Neural cell (in vitro differentiated cells): ENCODE measurements at regions not wholly inside any gene's neighbourhood (a gene's known extent, or its start where the extent isn't known, plus 50 kb on each side); places are given as distances from the start of the nearest gene placed in this dataset.

Experiments used
- H2AFZ ChIP-seq: fragments of 200-600, 300-800 bp; sonication (generic), shearing (Covaris generic); 2 replicates; pipeline ENCODE4 v1.6.0; 2014; ENCODE audit warnings: low read depth, mild to moderate bottlenecking, antibody characterized with exemption, low read length, moderate library complexity
- H3F3A ChIP-seq: fragments of 200-600 bp; shearing (Covaris generic); 2 replicates; pipeline ENCODE4 v1.6.1; 2016; ENCODE audit warnings: mild to moderate bottlenecking, moderate library complexity, mixed read lengths, antibody characterized with exemption, low read length; ENCODE audit not compliant: insufficient read depth, poor library complexity, severe bottlenecking
- H3K27ac ChIP-seq: fragments of 200-600, 300-800 bp; sonication (generic), shearing (Covaris generic); 2 replicates; pipeline ENCODE4 v1.5.1; 2014; ENCODE audit warnings: mild to moderate bottlenecking, low read length, moderate library complexity
- H3K27me3 ChIP-seq: fragments of 300-800, 200-600 bp; sonication (generic), shearing (Covaris generic); 2 replicates; pipeline ENCODE4 v1.6.0; 2014; ENCODE audit warnings: mild to moderate bottlenecking, low read depth, low read length, moderate library complexity; ENCODE audit not compliant: insufficient read depth
- H3K36me3 ChIP-seq: fragments of 300-800, 200-600 bp; sonication (generic), shearing (Covaris generic); 2 replicates; pipeline ENCODE4 v1.5.1; 2014; ENCODE audit warnings: mild to moderate bottlenecking, antibody characterized with exemption, low read length, moderate library complexity; ENCODE audit not compliant: insufficient read depth
- H3K4me2 ChIP-seq: fragments of 300-800, 200-600 bp; sonication (generic), shearing (Covaris generic); 2 replicates; pipeline ENCODE4 v1.6.0; 2014; ENCODE audit warnings: mild to moderate bottlenecking, low read length
- H3K4me3 ChIP-seq: fragments of 300-800, 200-600 bp; sonication (generic), shearing (Covaris generic); 2 replicates; pipeline ENCODE4 v1.5.1; 2014; ENCODE audit warnings: mild to moderate bottlenecking, low read length, moderate library complexity
- H3K79me2 ChIP-seq: fragments of 200-600 bp; shearing (Covaris generic); replicated peaks from 2 replicates; pipeline ENCODE4 v1.6.0; 2014; ENCODE audit warnings: mild to moderate bottlenecking, low read length, moderate library complexity; ENCODE audit not compliant: insufficient read depth
- H3K9ac ChIP-seq: fragments of 300-800, 200-600 bp; sonication (generic), shearing (Covaris generic); 2 replicates; pipeline ENCODE4 v1.6.1; 2016; ENCODE audit warnings: mild to moderate bottlenecking, low read length, mixed read lengths
- H3K9me2 ChIP-seq: fragments of 200-600 bp; shearing (Covaris generic); 2 replicates; pipeline ENCODE4 v1.6.1; 2016; ENCODE audit warnings: mild to moderate bottlenecking, low read length, mixed read lengths; ENCODE audit not compliant: insufficient read depth
- H3K9me3 ChIP-seq: fragments of 200-600, 300-800 bp; sonication (generic), shearing (Covaris generic); 2 replicates; pipeline ENCODE4 v1.6.1; 2016; ENCODE audit warnings: mild to moderate bottlenecking, mixed run types, low read length, moderate library complexity, mixed read lengths
- H4K20me1 ChIP-seq: fragments of 200-600 bp; shearing (Covaris generic); 2 replicates; pipeline ENCODE4 v1.6.1; 2016; ENCODE audit warnings: mild to moderate bottlenecking, mixed run types; ENCODE audit not compliant: insufficient read depth
- EP300 ChIP-seq: fragments of 450-650 bp; conservative IDR thresholded peaks from 2 replicates; pipeline ENCODE4 v1.6.1; 2014; ENCODE audit warnings: antibody characterized with exemption, mild to moderate bottlenecking, moderate library complexity; ENCODE audit not compliant: poor library complexity, severe bottlenecking
- EZH2 ChIP-seq: fragments of 200-600, 300-800 bp; shearing (Covaris generic), sonication (generic); IDR thresholded peaks from 2 replicates; pipeline ENCODE4 v1.6.1; 2014; ENCODE audit warnings: antibody characterized with exemption, low read length, borderline replicate concordance, mild to moderate bottlenecking; ENCODE audit not compliant: insufficient read depth, poor library complexity, severe bottlenecking
- MXI1 ChIP-seq: fragments of 450-650 bp; conservative IDR thresholded peaks from 2 replicates; pipeline ENCODE4 v1.6.1; 2014; ENCODE audit warnings: antibody characterized with exemption, mild to moderate bottlenecking; ENCODE audit not compliant: poor library complexity, severe bottlenecking
- POLR2AphosphoS5 ChIP-seq: IDR thresholded peaks from 2 replicates; pipeline ENCODE4 v1.6.1; 2012
- RAD21 ChIP-seq: fragments of 450-650 bp; conservative IDR thresholded peaks from 2 replicates; pipeline ENCODE4 v1.6.1; 2014; ENCODE audit warnings: antibody characterized with exemption, mild to moderate bottlenecking, moderate library complexity
- SMC3 ChIP-seq: fragments of 450-650 bp; conservative IDR thresholded peaks from 2 replicates; pipeline ENCODE4 v1.6.1; 2014; ENCODE audit warnings: antibody characterized with exemption, mild to moderate bottlenecking, moderate library complexity; ENCODE audit not compliant: poor library complexity
- TAF1 ChIP-seq: IDR thresholded peaks from 2 replicates; pipeline ENCODE4 v1.6.1; 2012; ENCODE audit warnings: low read depth
- TF ChIP-seq, protein P1 (sequence below): fragments of 450-650 bp; IDR thresholded peaks from 2 replicates; pipeline ENCODE4 v1.5.1; 2014; ENCODE audit warnings: antibody characterized with exemption, mild to moderate bottlenecking, moderate library complexity; ENCODE audit not compliant: poor library complexity, severe bottlenecking
- TF ChIP-seq, protein P2 (sequence below): IDR thresholded peaks from 2 replicates; pipeline ENCODE4 v1.6.1; 2012; ENCODE audit warnings: borderline replicate concordance

DNA sequence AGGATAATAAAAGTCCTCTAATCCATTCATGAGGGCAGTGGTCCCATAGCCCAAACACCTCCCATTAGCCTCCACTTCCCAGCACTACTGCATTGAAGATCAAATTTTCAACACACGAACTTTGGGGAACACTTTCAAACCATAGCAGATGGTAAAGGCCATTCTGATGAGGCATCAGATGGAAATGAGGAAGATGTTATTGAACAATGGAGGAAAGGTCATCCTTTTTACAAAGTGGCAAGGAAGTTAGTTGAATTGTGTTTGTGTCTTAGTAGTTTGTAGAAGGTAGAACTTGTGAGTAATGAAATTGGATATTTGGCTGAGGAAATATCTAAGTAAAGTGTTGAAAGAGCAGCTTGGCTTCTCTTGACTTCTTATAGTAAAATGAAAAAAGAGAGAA, 93.3 kb upstream of the NLRP1 start:
- H3K9me3 ChIP-seq: no peaks in the 10 kb centered on the region
- no peak overlapping the region for H3K4me2 ChIP-seq
- no peak overlapping the region for H3K9ac ChIP-seq
- no peak overlapping the region for H2AFZ ChIP-seq
- no peak overlapping the region for H3K4me3 ChIP-seq
- no peaks in the 10 kb centered on the region for H3K27me3 ChIP-seq
- H3F3A ChIP-seq: no peaks in the 10 kb centered on the region
- no peaks in the 10 kb centered on the region for H3K79me2 ChIP-seq
- H4K20me1 ChIP-seq: no peaks in the 10 kb centered on the region
- TF ChIP-seq MXI1 (no peak), RAD21 (no peak), TAF1 (no peak), POLR2AphosphoS5 (no peak), EZH2 (no peak), SMC3 (no peak), EP300 (no peak)
- TF ChIP-seq, protein P1, sequence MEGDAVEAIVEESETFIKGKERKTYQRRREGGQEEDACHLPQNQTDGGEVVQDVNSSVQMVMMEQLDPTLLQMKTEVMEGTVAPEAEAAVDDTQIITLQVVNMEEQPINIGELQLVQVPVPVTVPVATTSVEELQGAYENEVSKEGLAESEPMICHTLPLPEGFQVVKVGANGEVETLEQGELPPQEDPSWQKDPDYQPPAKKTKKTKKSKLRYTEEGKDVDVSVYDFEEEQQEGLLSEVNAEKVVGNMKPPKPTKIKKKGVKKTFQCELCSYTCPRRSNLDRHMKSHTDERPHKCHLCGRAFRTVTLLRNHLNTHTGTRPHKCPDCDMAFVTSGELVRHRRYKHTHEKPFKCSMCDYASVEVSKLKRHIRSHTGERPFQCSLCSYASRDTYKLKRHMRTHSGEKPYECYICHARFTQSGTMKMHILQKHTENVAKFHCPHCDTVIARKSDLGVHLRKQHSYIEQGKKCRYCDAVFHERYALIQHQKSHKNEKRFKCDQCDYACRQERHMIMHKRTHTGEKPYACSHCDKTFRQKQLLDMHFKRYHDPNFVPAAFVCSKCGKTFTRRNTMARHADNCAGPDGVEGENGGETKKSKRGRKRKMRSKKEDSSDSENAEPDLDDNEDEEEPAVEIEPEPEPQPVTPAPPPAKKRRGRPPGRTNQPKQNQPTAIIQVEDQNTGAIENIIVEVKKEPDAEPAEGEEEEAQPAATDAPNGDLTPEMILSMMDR: no peak
- TF ChIP-seq, protein P2, sequence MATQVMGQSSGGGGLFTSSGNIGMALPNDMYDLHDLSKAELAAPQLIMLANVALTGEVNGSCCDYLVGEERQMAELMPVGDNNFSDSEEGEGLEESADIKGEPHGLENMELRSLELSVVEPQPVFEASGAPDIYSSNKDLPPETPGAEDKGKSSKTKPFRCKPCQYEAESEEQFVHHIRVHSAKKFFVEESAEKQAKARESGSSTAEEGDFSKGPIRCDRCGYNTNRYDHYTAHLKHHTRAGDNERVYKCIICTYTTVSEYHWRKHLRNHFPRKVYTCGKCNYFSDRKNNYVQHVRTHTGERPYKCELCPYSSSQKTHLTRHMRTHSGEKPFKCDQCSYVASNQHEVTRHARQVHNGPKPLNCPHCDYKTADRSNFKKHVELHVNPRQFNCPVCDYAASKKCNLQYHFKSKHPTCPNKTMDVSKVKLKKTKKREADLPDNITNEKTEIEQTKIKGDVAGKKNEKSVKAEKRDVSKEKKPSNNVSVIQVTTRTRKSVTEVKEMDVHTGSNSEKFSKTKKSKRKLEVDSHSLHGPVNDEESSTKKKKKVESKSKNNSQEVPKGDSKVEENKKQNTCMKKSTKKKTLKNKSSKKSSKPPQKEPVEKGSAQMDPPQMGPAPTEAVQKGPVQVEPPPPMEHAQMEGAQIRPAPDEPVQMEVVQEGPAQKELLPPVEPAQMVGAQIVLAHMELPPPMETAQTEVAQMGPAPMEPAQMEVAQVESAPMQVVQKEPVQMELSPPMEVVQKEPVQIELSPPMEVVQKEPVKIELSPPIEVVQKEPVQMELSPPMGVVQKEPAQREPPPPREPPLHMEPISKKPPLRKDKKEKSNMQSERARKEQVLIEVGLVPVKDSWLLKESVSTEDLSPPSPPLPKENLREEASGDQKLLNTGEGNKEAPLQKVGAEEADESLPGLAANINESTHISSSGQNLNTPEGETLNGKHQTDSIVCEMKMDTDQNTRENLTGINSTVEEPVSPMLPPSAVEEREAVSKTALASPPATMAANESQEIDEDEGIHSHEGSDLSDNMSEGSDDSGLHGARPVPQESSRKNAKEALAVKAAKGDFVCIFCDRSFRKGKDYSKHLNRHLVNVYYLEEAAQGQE: no peak
- no peaks in the 10 kb centered on the region for H3K36me3 ChIP-seq
- H3K27ac ChIP-seq: no peak overlapping the region
- no peaks in the 10 kb centered on the region for H3K9me2 ChIP-seq

DNA sequence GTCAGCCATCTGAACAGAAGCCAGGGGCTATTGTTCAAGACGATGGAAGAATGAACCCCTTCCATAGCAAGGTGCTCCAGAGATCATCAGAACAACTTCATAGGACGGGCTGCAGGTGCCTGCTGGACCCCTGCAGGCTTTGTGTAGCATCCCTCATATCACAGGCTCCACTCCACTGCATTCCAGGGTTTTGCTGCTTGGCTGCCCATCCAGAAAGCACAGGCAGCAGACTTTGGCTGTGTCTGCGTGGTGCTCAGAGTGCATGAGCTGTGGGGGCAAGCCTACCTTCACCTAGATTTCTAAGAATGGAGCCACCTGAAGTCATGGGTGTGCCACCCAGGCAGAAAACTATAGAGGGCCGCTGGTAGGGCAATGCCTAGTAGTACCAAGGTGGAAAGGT, 93.9 kb upstream of the NLRP1 start:
- no peaks in the 10 kb centered on the region for H3K9me2 ChIP-seq
- no peak overlapping the region for H3K27ac ChIP-seq
- no peak overlapping the region for H3K9ac ChIP-seq
- H3K4me2 ChIP-seq: no peak overlapping the region
- no peaks in the 10 kb centered on the region for H3K27me3 ChIP-seq
- no peaks in the 10 kb centered on the region for H3K36me3 ChIP-seq
- no peaks in the 10 kb centered on the region for H3K79me2 ChIP-seq
- H3K9me3 ChIP-seq: no peaks in the 10 kb centered on the region
- H3F3A ChIP-seq: no peaks in the 10 kb centered on the region
- no peaks in the 10 kb centered on the region for H4K20me1 ChIP-seq
- TF ChIP-seq, protein P2: no peak
- no peak for TF ChIP-seq SMC3
- TF ChIP-seq RAD21: no peak
- TF ChIP-seq EP300: no peak
- no peak for TF ChIP-seq TAF1
- no peak for TF ChIP-seq EZH2
- no peak for TF ChIP-seq POLR2AphosphoS5
- TF ChIP-seq, protein P1: no peak
- no peak overlapping the region for H2AFZ ChIP-seq
- no peak overlapping the region for H3K4me3 ChIP-seq
